Smooth muscle cell (in vitro differentiated cells): ENCODE measurements at regions not wholly inside any gene's neighbourhood (a gene's known extent, or its start where the extent isn't known, plus 50 kb on each side); places are given as distances from the start of the nearest gene placed in this dataset.
A peak's percentile ranks its signal among the peaks of the same experiment; 100 is the strongest.
"Not testable (repeated sequence)": the region's sequence is repeated elsewhere in the genome, so short reads cannot be mapped to it uniquely, and the experiment has no call there.

Source experiments
- DNase-seq: peaks from one replicate; lab custom pipeline; 2025; ENCODE audit not compliant: unreplicated experiment; lab: John Stamatoyannopoulos, UW
- H2AFZ ChIP-seq: fragments of 200-600 bp; sonication (generic); 2 replicates; pipeline ENCODE4 v1.6.0; 2016; ENCODE audit warnings: antibody characterized with exemption, low read depth, mild to moderate bottlenecking
- H3F3A ChIP-seq: fragments of 200-600 bp; sonication (generic); 2 replicates; pipeline ENCODE4 v1.6.0; 2017; ENCODE audit warnings: antibody characterized with exemption, low read depth
- H3K27ac ChIP-seq: fragments of 200-600 bp; sonication (generic); 2 replicates; pipeline ENCODE4 v1.5.1; 2016; ENCODE audit warnings: low read depth, mild to moderate bottlenecking
- H3K27me3 ChIP-seq: fragments of 200-600 bp; sonication (generic); 2 replicates; pipeline ENCODE4 v1.6.1; 2016; ENCODE audit warnings: low read depth, mild to moderate bottlenecking
- H3K36me3 ChIP-seq: fragments of 200-600 bp; sonication (generic); 2 replicates; pipeline ENCODE4 v1.5.1; 2016; ENCODE audit warnings: low read depth
- H3K4me1 ChIP-seq: fragments of 200-600 bp; sonication (generic); 2 replicates; pipeline ENCODE4 v1.5.1; 2016; ENCODE audit warnings: low read depth
- H3K4me2 ChIP-seq: fragments of 200-600 bp; sonication (generic); 2 replicates; pipeline ENCODE4 v1.6.0; 2016; ENCODE audit warnings: mild to moderate bottlenecking
- H3K4me3 ChIP-seq: fragments of 200-600 bp; sonication (generic); 2 replicates; pipeline ENCODE4 v1.5.1; 2016; ENCODE audit warnings: mild to moderate bottlenecking
- H3K79me2 ChIP-seq: fragments of 200-600 bp; sonication (generic); 2 replicates; pipeline ENCODE4 v1.6.0; 2016; ENCODE audit warnings: low read depth, mild to moderate bottlenecking
- H3K9ac ChIP-seq: fragments of 200-600 bp; sonication (generic); 2 replicates; pipeline ENCODE4 v1.6.0; 2016; ENCODE audit warnings: low read depth
- H3K9me3 ChIP-seq: fragments of 200-600 bp; sonication (generic); replicated peaks from 2 replicates; pipeline ENCODE4 v1.5.1; 2016; ENCODE audit warnings: low read depth
- H4K20me1 ChIP-seq: fragments of 200-600 bp; sonication (generic); 2 replicates; pipeline ENCODE4 v1.6.0; 2016; ENCODE audit warnings: low read depth
- WGBS: methylation state at CpG from one replicate; pipeline ENCODE4 v1.1.7; 2016; ENCODE audit warnings: low lambda C conversion rate; 5-methylcytosine and 5-hydroxymethylcytosine counted together
- TF ChIP-seq, protein P1 (sequence below): fragments of 200-600 bp; sonication (generic); IDR thresholded peaks from 2 replicates; pipeline ENCODE4 v1.5.1; 2017; ENCODE audit warnings: borderline replicate concordance, mild to moderate bottlenecking, antibody characterized with exemption; ENCODE audit not compliant: insufficient read depth, poor library complexity, severe bottlenecking

DNA sequence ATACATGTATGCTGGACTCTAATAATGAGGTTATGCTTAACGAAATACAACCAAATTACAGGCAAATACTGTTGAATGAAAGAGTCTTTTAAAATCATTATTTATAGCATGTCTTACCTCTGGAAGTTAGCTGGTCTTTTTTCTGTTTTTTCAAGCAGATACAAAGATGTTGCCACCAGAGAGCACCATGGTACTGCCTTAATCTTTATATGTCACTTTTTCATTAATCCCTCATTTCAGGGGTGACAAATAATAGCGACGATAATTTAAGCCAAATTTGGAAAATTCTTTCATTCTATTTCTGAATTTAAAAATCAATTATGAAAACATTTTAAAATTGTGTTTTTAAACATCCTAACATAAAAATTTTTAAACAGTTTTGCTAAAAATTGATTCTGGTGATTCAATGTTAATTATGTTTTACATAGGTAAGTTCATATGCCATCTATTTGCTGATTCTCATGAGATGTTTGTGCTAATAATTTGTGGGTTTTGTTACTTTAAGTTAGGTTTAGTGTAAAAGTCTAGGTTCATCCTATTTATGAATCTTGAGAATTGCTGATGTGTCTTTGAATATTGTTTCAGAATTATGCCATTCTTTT, 379.3 kb upstream of the SGCG start:
- Histone ChIP-seq H3K4me1 (no peaks in the 10 kb centered on the region), H3K79me2 (no peaks in the 10 kb centered on the region), H3K27ac (no peak overlapping the region), H4K20me1 (no peaks in the 10 kb centered on the region), H3K9ac (no peak overlapping the region), H3K9me3 (no peaks in the 10 kb centered on the region), H3K27me3 (no peaks in the 10 kb centered on the region), H3K4me3 (no peak overlapping the region), H3F3A (no peaks in the 10 kb centered on the region), H3K36me3 (no peaks in the 10 kb centered on the region), H2AFZ (no peak overlapping the region), H3K4me2 (no peak overlapping the region)
- DNase-seq: no peak
- TF ChIP-seq, protein P1, sequence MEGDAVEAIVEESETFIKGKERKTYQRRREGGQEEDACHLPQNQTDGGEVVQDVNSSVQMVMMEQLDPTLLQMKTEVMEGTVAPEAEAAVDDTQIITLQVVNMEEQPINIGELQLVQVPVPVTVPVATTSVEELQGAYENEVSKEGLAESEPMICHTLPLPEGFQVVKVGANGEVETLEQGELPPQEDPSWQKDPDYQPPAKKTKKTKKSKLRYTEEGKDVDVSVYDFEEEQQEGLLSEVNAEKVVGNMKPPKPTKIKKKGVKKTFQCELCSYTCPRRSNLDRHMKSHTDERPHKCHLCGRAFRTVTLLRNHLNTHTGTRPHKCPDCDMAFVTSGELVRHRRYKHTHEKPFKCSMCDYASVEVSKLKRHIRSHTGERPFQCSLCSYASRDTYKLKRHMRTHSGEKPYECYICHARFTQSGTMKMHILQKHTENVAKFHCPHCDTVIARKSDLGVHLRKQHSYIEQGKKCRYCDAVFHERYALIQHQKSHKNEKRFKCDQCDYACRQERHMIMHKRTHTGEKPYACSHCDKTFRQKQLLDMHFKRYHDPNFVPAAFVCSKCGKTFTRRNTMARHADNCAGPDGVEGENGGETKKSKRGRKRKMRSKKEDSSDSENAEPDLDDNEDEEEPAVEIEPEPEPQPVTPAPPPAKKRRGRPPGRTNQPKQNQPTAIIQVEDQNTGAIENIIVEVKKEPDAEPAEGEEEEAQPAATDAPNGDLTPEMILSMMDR: peak; percentile 64
- 64% methylated on average over 3 of the region's 3 CpGs for WGBS

DNA sequence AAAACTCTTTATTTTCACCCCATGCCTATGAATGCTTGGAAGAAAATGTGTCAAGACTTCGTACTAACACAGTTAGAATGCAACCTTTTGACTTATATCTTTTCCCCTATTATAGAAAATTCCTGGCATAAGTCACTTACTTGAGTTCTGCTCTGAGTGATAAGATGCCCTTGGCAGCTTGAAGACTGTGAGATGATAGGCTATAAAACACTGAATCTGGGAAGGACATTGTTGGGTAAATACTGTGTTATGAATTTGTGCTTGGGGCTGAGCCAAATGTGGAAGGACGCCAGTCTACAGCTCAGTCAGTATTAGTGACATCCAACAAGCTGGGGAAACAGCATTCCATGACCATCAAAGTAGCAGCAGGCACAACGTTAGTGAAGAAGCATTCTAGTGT, 368.0 kb upstream of the SGCG start:
- H4K20me1 ChIP-seq: no peaks in the 10 kb centered on the region
- no peak overlapping the region for H3K27ac ChIP-seq
- H3K36me3 ChIP-seq: no peaks in the 10 kb centered on the region
- H3K4me1 ChIP-seq: peaks cover 10% of the 10 kb centered on the region
- peak overlapping the region; percentile 82 for H3K4me2 ChIP-seq
- H2AFZ ChIP-seq: no peak overlapping the region
- no peaks in the 10 kb centered on the region for H3K9me3 ChIP-seq
- H3K4me3 ChIP-seq: no peak overlapping the region
- no peaks in the 10 kb centered on the region for H3F3A ChIP-seq
- H3K27me3 ChIP-seq: no peaks in the 10 kb centered on the region
- 22% methylated on average over 3 of the region's 3 CpGs for WGBS
- H3K79me2 ChIP-seq: no peaks in the 10 kb centered on the region
- no peak overlapping the region for H3K9ac ChIP-seq
- no peak for DNase-seq
- TF ChIP-seq, protein P1: no peak

DNA sequence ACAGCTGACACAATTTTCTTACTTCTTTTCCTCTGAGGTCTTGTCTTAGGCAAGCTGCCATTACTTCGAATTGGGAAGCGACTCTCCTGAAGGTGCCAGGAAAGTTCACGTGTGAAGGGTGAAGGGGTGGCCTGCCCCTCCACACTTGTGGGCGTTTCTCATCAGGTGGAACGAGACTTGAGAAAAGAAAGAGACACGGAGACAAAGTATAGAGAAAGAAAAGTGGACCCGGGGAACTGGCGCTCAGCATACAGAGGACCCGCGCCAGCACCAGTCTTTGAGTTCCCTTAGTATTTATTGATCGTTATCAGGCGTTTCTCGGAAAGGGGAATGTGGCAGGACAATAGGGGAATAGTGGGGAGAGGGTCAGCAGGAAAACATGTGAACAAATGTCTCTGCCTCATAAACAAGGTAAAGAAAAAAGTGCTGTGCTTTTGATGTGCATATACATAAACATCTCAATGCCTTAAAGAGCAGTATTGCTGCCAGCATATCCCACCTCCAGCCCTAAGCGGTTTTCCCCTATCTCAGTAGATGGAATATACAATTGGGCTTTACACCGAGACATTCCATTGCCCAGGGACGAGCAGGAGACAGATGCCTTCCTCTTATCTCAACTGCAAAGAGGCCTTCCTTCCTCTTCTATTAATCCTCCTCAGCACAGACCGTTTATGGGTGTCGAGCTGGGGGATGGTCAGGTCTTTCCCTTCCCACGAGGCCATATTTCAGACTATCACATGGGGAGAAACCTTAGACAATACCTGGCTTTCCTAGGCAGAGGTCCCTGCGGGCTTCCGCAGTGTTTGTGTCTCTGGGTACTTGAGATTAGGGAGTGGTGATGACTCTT, 367.0 kb upstream of the SGCG start:
- H4K20me1 ChIP-seq, H3K27me3 ChIP-seq, H3K9me3 ChIP-seq, H3K79me2 ChIP-seq, H3K27ac ChIP-seq, H3K9ac ChIP-seq, DNase-seq, H3F3A ChIP-seq, H3K36me3 ChIP-seq, H3K4me1 ChIP-seq: not testable (repeated sequence)
- Histone ChIP-seq H3K4me2 (peak overlapping the region; percentile 82), H3K4me3 (peak overlapping the region; percentile 35), H2AFZ (peak overlapping the region; percentile 79)
- 6% methylated on average over 21 of the region's 21 CpGs for WGBS

DNA sequence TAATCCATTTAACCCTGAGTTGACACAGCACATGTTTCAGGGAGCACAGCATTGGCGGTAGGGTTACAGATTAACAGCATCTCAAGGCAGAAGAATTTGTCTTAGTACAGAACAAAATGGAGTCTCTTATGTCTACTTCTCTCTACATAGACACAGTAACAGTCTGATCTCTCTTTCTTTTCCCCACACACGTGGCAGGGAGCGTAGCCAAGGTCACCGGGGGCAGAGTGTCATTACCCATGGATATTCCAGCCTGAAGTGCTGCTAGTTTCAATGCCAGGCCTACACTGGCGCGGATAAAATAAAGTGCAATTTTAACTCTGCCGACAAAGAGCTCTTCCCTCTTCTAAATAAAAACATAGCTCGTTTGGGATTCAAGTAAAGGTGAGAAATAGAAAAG, 366.3 kb upstream of the SGCG start:
- not testable (repeated sequence) for H4K20me1 ChIP-seq, H3K4me3 ChIP-seq, H3K4me1 ChIP-seq, H3K9me3 ChIP-seq, H3K79me2 ChIP-seq, H3K36me3 ChIP-seq, H3K27me3 ChIP-seq, H3F3A ChIP-seq, H3K9ac ChIP-seq, H3K27ac ChIP-seq, H2AFZ ChIP-seq, DNase-seq
- peak overlapping the region; percentile 82 for H3K4me2 ChIP-seq
- WGBS: 53% methylated on average over 8 of the region's 8 CpGs
